Lung (tissue), 11 donors: ENCODE measurements at regions not wholly inside any gene's neighbourhood (a gene's known extent, or its start where the extent isn't known, plus 50 kb on each side); places are given as distances from the start of the nearest gene placed in this dataset.

Source experiments
- ATAC-seq: fragments of 200-7000 bp; cut with Tn5 transposase; one replicate; pipeline ENCODE4 v1.9.1; 2020; ENCODE audit warnings: moderate number of reproducible peaks; ENCODE audit not compliant: insufficient read depth, low FRiP score
- DNase-seq, 3 donors: peaks; one replicate each; pipeline ENCODE4 v3.0.0-alpha.2; 2013 to 2017
- H3K27ac ChIP-seq, 2 donors: one replicate each; pipeline ENCODE4 v1.5.1; 2013; ENCODE audit warnings: mild to moderate bottlenecking in 2 of 2, moderate library complexity in 2 of 2, control low read depth in 1 of 2, inconsistent platforms in 1 of 2, low read depth in 1 of 2, low read length in 1 of 2
- H3K27me3 ChIP-seq, 3 donors: one replicate each; pipeline ENCODE4 v1.5.1; 2013; ENCODE audit warnings: low read length in 2 of 3; ENCODE audit not compliant: control insufficient read depth in 3 of 3, insufficient read depth in 3 of 3
- H3K36me3 ChIP-seq, 4 donors: one replicate each; pipeline ENCODE4 v1.5.1; 2013; ENCODE audit warnings: low read length in 4 of 4, mild to moderate bottlenecking in 1 of 4, moderate library complexity in 1 of 4; ENCODE audit not compliant: control insufficient read depth in 4 of 4, insufficient read depth in 4 of 4
- H3K4me1 ChIP-seq, 5 donors: one replicate each; pipeline ENCODE4 v1.5.1; 2013; ENCODE audit warnings: low read length in 5 of 5, mild to moderate bottlenecking in 2 of 5, moderate library complexity in 1 of 5; ENCODE audit not compliant: control insufficient read depth in 5 of 5, insufficient read depth in 5 of 5
- H3K4me3 ChIP-seq: one replicate; pipeline ENCODE4 v1.5.1; 2013; ENCODE audit warnings: mild to moderate bottlenecking, control low read depth, moderate library complexity
- H3K9ac ChIP-seq, 2 donors: one replicate each; pipeline ENCODE4 v1.5.1; 2013; ENCODE audit warnings: low read length in 2 of 2, control low read depth in 1 of 2; ENCODE audit not compliant: insufficient read depth in 1 of 2
- H3K9me3 ChIP-seq, 4 donors: one replicate each; pipeline ENCODE4 v1.5.1; 2013; ENCODE audit warnings: low read length in 3 of 4, mild to moderate bottlenecking in 1 of 4, moderate library complexity in 1 of 4; ENCODE audit not compliant: control insufficient read depth in 4 of 4, insufficient read depth in 3 of 4
- WGBS, 2 donors: extraction: QIAGEN DNeasy Blood & Tissue Kit; methylation state at CpG; one replicate each; pipeline ENCODE4 v1.1.7; 2013; 5-methylcytosine and 5-hydroxymethylcytosine counted together
- TF ChIP-seq, protein P1 (sequence below): IDR thresholded peaks from 2 replicates; pipeline ENCODE4 v1.5.1; 2012; ENCODE audit warnings: mild to moderate bottlenecking; ENCODE audit errors: control extremely low read depth, extremely low read depth
- donor health status: control.
- donor health status: control.
- donor health status: Bipolar disorder and iron deficiency.
- donor health status: healthy.
- donor health status: DM: yes; HTN: yes; CAD: no.

DNA sequence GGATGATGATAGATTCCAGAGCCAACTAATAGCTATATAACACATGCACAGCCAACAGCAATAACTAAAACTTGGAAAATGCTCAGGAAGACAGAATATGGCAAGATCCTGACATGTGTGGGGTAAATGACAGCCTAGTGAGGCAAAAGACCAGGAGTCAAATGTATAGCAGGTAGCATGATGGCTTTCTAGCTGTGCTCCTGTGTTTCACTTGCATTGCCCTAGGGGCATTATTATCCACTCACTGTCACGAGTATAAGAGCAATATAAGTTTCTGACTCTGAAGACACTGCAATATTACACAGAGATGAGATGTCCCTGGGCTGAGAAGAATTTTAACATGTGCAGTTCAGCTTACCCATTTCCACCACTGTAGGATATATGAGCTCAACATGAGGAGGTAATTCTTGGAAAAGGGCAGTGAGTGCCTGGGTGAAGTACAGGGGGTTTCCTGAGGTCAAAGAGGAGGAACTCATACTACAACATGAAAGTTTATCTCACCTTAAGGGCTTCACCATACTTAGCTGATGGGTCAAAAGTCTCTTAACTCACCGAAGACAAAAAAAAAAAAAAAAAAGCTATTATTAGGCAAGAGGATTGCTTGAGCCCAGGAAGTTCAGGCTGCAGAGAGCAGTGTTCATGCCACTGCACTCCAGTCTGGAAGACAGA, 1385.6 kb upstream of the SLC39A10 start:
- TF ChIP-seq, protein P1, sequence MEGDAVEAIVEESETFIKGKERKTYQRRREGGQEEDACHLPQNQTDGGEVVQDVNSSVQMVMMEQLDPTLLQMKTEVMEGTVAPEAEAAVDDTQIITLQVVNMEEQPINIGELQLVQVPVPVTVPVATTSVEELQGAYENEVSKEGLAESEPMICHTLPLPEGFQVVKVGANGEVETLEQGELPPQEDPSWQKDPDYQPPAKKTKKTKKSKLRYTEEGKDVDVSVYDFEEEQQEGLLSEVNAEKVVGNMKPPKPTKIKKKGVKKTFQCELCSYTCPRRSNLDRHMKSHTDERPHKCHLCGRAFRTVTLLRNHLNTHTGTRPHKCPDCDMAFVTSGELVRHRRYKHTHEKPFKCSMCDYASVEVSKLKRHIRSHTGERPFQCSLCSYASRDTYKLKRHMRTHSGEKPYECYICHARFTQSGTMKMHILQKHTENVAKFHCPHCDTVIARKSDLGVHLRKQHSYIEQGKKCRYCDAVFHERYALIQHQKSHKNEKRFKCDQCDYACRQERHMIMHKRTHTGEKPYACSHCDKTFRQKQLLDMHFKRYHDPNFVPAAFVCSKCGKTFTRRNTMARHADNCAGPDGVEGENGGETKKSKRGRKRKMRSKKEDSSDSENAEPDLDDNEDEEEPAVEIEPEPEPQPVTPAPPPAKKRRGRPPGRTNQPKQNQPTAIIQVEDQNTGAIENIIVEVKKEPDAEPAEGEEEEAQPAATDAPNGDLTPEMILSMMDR, result no peak

DNA sequence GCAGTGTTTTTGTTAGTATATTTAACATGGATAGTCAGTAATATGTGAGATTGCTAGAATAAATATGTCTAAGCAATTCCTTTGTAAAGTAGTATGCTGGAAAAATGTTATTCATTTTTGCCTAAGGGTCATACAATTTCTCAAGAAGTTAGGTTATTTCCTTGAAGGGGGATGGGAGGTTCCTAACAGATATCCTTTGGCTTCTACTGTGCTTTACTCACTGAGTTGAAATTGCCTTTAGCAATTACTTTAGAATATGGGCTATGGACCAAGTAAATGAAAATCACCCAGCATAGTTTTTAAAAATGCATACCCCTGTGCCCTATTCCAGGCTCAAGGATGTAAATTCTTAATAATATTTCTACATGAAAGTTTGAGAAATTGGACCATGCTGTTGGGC, 1386.4 kb upstream of the SLC39A10 start:
- H3K4me3 ChIP-seq, result no peak overlapping the region
- H3K27me3 ChIP-seq, result no peaks in the 10 kb centered on the region
- ATAC-seq (no peak), DNase-seq (no peak)
- H3K36me3 ChIP-seq, result no peaks in the 10 kb centered on the region
- H3K27ac ChIP-seq, result no peak overlapping the region
- no peak overlapping the region for H3K9ac ChIP-seq
- H3K9me3 ChIP-seq, result no peaks in the 10 kb centered on the region
- H3K4me1 ChIP-seq, result no peaks in the 10 kb centered on the region
- TF ChIP-seq, protein P1, result no peak

More for the DNA sequence above, 1385.6 kb upstream of the SLC39A10 start:
- Histone ChIP-seq H3K4me3 (no peak overlapping the region), H3K9ac (no peak overlapping the region), H3K36me3 (no peaks in the 10 kb centered on the region), H3K4me1 (peaks cover 0 to 3% (median 0%) of the 10 kb centered on the region in 5 donors), H3K9me3 (no peaks in the 10 kb centered on the region), H3K27me3 (no peaks in the 10 kb centered on the region), H3K27ac (no peak overlapping the region)
- no peak for DNase-seq
- WGBS, 2 donors, result 55 to 74% methylated on average over 2 of the region's 2 CpGs
- no peak for ATAC-seq

DNA sequence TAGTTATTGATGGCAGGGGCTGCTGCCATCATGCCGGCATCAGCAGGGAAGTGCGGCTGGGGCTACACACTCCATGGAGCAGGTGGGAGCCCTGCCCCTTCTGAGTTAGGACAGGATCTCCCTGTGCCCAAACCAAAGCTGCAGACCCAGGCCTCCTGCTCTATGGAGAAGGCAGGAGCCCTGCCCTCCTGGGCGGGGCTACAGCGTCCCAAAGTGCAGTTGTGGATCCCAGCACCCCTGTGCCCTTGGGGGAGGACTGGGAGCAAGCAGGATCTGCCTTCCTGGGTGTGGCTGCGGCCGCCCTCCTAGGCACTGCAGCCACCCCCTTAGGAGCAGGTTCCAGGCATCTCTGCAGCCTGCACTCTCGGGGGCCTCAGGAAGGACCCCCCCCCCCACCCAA, 1392.4 kb upstream of the SLC39A10 start:
- no peak overlapping the region for H3K4me3 ChIP-seq
- no peak for ATAC-seq
- H3K4me1 ChIP-seq, result no peaks in the 10 kb centered on the region
- no peaks in the 10 kb centered on the region for H3K9me3 ChIP-seq
- no peaks in the 10 kb centered on the region for H3K27me3 ChIP-seq
- 82 to 92% methylated on average over 7 of the region's 7 CpGs for WGBS, 2 donors
- H3K36me3 ChIP-seq, result no peaks in the 10 kb centered on the region
- H3K27ac ChIP-seq, result no peak overlapping the region
- H3K9ac ChIP-seq, result no peak overlapping the region
- TF ChIP-seq, protein P1, result no peak
- no peak for DNase-seq

DNA sequence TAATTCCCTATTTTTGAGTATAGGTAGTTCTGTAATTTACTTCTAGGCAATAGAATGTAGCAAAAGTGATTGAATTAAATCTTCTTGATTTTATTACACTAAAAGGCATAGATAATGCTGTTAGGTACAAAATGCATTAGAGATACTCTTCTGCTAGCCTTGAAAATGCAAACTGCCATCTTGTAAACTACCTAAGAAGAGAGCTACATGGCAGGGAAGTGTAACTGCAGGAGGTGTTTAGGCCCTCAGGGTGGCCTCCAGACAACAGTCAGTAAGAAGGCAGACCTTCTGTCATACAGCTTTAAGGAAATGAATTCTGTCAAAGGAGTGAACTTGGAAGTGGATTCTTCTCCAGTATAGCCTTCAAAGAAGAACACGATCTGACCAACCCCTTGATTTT, 1396.8 kb upstream of the SLC39A10 start:
- Histone ChIP-seq H3K36me3 (no peaks in the 10 kb centered on the region), H3K4me3 (no peak overlapping the region), H3K27ac (no peak overlapping the region), H3K27me3 (no peaks in the 10 kb centered on the region), H3K4me1 (no peaks in the 10 kb centered on the region), H3K9me3 (no peaks in the 10 kb centered on the region), H3K9ac (no peak overlapping the region)
- DNase-seq, result no peak
- TF ChIP-seq, protein P1, result no peak
- ATAC-seq, result no peak
- WGBS, 2 donors, result 88 to 98% methylated on average over 1 of the region's 1 CpG
